Naive B cell (primary cell): ENCODE measurements at regions not wholly inside any gene's neighbourhood (a gene's known extent, or its start where the extent isn't known, plus 50 kb on each side); places are given as distances from the start of the nearest gene placed in this dataset.

ENCODE experiments used
- ATAC-seq, 2 donors: fragments of 150-1000 bp; cut with Tn5 transposase; 2 replicates each; pipeline ENCODE4 v1.10.0; 2021; ENCODE audit warnings: low read depth in 2 of 2, mild to moderate bottlenecking in 2 of 2, moderate library complexity in 2 of 2
- DNase-seq: peaks from one replicate; pipeline ENCODE4 v3.0.0; 2022
- H3K27ac Mint-ChIP-seq, 6 donors: one replicate each; pipeline ENCODE4 v1.8.0; 2020 to 2022; ENCODE audit warnings: mild to moderate bottlenecking in 6 of 6, mixed read lengths in 6 of 6, moderate library complexity in 5 of 6, inconsistent platforms in 2 of 6
- H3K27me3 Mint-ChIP-seq, 3 donors: one replicate each; pipeline ENCODE4 v1.8.0; 2021 to 2022; ENCODE audit warnings: mixed read lengths in 3 of 3, mild to moderate bottlenecking in 1 of 3
- H3K36me3 Mint-ChIP-seq, 2 donors: one replicate each; pipeline ENCODE4 v1.8.0; 2020 to 2022; ENCODE audit warnings: mixed read lengths in 2 of 2, inconsistent platforms in 1 of 2, mild to moderate bottlenecking in 1 of 2
- H3K4me1 Mint-ChIP-seq, 3 donors: one replicate each; pipeline ENCODE4 v1.8.0; 2020 to 2022; ENCODE audit warnings: mixed read lengths in 3 of 3, inconsistent platforms in 1 of 3, mild to moderate bottlenecking in 1 of 3, moderate library complexity in 1 of 3
- H3K4me3 Mint-ChIP-seq, 8 donors: one replicate each; pipeline ENCODE4 v1.8.0; 2020 to 2022; ENCODE audit warnings: mild to moderate bottlenecking in 8 of 8, mixed read lengths in 8 of 8, moderate library complexity in 8 of 8, inconsistent platforms in 2 of 8
- H3K9me3 Mint-ChIP-seq, 7 donors: one replicate each; pipeline ENCODE4 v1.8.0; 2020 to 2022; ENCODE audit warnings: mixed read lengths in 7 of 7, mild to moderate bottlenecking in 5 of 7, inconsistent platforms in 2 of 7, moderate library complexity in 1 of 7

DNA sequence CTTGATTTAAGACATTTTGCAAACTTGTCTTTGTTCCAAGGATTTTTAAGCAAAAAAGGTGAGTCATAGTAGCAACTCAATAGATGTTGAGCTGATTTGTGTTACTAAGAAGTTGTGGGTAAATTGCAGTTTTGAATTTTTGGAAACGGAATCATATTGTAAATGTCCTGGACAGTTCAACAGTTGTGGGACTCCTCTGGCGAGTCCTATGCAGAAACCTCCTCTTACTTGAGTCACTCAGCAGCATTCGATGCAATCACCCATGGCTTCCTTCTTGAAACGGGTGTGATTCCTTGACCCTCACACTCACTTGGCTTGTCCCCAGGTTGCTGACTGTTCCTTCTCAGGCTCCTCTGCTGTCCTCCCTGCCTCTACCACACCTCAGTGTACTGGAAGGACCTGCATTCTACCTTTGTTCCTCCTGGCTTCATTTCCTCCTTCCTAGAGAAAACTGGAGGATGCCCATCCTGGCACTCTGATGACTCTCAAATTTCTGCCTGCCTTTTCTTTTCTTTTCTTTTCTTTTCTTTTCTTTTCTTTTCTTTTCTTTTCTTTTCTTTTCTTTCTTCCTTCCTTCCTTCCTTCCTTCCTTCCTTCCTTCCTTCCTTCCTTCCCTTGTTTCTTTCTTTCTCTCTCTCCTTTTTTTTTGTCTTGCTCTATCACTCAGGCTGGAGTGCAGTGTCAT, 52.8 kb upstream of the DGKG start:
- peaks cover 22 to 34% (median 23%) of the 10 kb centered on the region in 3 donors for H3K27me3 Mint-ChIP-seq
- H3K36me3 Mint-ChIP-seq, result peaks cover 0 to 5% of the 10 kb centered on the region in 2 donors
- peaks cover 0 to 3% (median 0%) of the 10 kb centered on the region in 7 donors for H3K9me3 Mint-ChIP-seq
- ATAC-seq (no peak), DNase-seq (no peak)
- peaks cover 26 to 27% (median 26%) of the 10 kb centered on the region in 3 donors for H3K4me1 Mint-ChIP-seq
- H3K4me3 Mint-ChIP-seq, result peak overlapping the region in 6 of 8 donors; percentile 72 to 93 (median 74)
- peak overlapping the region in 4 of 6 donors; percentile 33 to 74 (median 52) for H3K27ac Mint-ChIP-seq

DNA sequence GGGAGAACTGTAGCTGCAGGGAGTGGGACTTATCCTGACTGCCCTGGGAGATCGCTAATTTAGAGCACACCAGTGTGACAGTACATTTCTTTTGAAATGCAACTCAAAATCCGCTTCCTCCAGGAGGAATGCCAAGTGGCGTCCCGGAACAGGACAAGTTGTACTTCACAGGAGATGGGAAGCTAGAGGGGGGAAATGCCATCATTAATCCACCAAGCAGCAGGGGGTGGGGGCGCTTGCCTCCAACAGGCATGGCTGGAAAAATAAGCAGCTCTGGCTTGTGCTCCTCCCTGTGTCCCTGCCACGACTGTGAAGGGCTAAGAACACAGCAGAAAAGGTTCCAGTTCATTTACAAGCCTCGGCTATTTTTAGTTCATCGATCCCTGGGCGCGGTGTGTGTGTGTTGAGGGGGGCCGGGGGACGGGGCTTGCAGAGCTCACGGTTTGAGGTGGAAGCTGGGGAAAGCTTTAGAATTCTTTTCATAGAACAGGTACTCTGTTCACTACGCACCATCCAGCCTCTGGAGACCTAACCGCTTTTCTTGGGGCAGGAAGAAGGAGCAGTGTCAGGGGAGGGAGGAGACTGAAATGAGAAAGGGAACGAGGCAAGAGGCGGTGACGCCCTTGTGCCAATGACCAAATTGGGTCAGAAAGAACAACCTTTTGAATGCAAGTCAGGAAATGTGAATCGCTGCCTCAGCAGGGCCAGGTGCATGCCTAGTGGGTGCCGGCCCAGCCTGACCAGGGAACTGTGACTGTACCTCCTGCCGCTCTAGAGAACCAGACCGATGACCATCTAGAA, 51.8 kb upstream of the DGKG start:
- peak; percentile 86 to 89 for ATAC-seq

DNA sequence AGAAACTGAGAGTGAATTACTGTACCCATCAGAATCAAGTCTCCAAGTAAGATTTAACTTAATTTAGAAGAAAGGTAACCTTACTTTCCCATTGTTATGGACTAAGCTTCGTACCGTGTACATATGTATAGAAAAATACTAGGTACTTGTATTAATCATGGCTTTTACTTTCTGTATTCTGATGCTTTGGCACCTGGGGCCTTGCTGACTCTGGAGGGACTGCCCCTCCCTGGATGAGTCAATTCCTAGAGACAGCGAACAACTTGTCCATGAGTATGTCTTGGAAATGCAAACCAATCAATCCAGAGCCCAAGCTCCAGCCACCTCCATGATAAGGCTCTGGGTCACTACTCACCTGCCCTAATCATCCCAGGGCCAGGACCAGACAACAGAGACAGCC, 50.0 kb upstream of the DGKG start:
- no peak overlapping the region for H3K4me3 Mint-ChIP-seq
- peaks cover 0 to 2% (median 0%) of the 10 kb centered on the region in 7 donors for H3K9me3 Mint-ChIP-seq
- H3K27ac Mint-ChIP-seq, result no peak overlapping the region
- H3K27me3 Mint-ChIP-seq, result peaks cover 20 to 22% (median 22%) of the 10 kb centered on the region in 3 donors
- H3K4me1 Mint-ChIP-seq, result peaks cover 26 to 27% (median 26%) of the 10 kb centered on the region in 3 donors
- DNase-seq (no peak), ATAC-seq (no peak)
- H3K36me3 Mint-ChIP-seq, result peaks cover 0 to 3% of the 10 kb centered on the region in 2 donors

More for the DNA sequence above, 51.8 kb upstream of the DGKG start:
- Mint-ChIP-seq H3K27me3 (peaks cover 28 to 34% (median 29%) of the 10 kb centered on the region in 3 donors), H3K36me3 (peaks cover 0 to 5% of the 10 kb centered on the region in 2 donors), H3K27ac (peak overlapping the region in 3 of 6 donors; percentile 19 to 74 (median 56)), H3K9me3 (peaks cover 0 to 3% (median 0%) of the 10 kb centered on the region in 7 donors), H3K4me1 (peaks cover 26 to 27% (median 26%) of the 10 kb centered on the region in 3 donors), H3K4me3 (peak overlapping the region; percentile 27 to 93 (median 84))
- peak; percentile 26 for DNase-seq
